MM.1S (cell line): ENCODE measurements at regions not wholly inside any gene's neighbourhood (a gene's known extent, or its start where the extent isn't known, plus 50 kb on each side); places are given as distances from the start of the nearest gene placed in this dataset.

Source experiments
- DNase-seq: peaks from one replicate; pipeline ENCODE4 v3.0.0-alpha.2; 2015
- H2AFZ ChIP-seq: fragments of 300-600 bp; sonication (generic); 2 replicates; pipeline ENCODE4 v1.6.0; 2016; ENCODE audit warnings: antibody characterized with exemption, low read length
- H3F3A ChIP-seq: fragments of 300-600 bp; sonication (generic); 2 replicates; pipeline ENCODE4 v1.6.1; 2016; ENCODE audit warnings: mild to moderate bottlenecking, antibody characterized with exemption, low read length, moderate library complexity, mixed read lengths; ENCODE audit not compliant: insufficient read depth
- H3K27ac ChIP-seq: fragments of 300-600 bp; sonication (generic); 2 replicates; pipeline ENCODE4 v1.5.1; 2016; ENCODE audit warnings: mild to moderate bottlenecking, low read length
- H3K27me3 ChIP-seq: fragments of 300-600 bp; sonication (generic); replicated peaks from 2 replicates; pipeline ENCODE4 v1.6.0; 2016; ENCODE audit warnings: low read length; ENCODE audit not compliant: insufficient read depth
- H3K36me3 ChIP-seq: fragments of 300-600 bp; sonication (generic); replicated peaks from 2 replicates; pipeline ENCODE4 v1.6.1; 2016; ENCODE audit warnings: mild to moderate bottlenecking, low read length, mixed read lengths; ENCODE audit not compliant: insufficient read depth
- H3K4me1 ChIP-seq: fragments of 300-600 bp; sonication (generic); 2 replicates; pipeline ENCODE4 v1.6.1; 2016; ENCODE audit warnings: low read length, mixed read lengths
- H3K4me2 ChIP-seq: fragments of 300-600 bp; sonication (generic); 2 replicates; pipeline ENCODE4 v1.6.0; 2016; ENCODE audit warnings: low read depth, low read length
- H3K4me3 ChIP-seq: fragments of 300-600 bp; sonication (generic); 2 replicates; pipeline ENCODE4 v1.5.1; 2016; ENCODE audit warnings: low read length, mixed read lengths
- H3K79me2 ChIP-seq: fragments of 300-600 bp; sonication (generic); 2 replicates; pipeline ENCODE4 v1.6.1; 2016; ENCODE audit warnings: mixed run types, low read length, mixed read lengths
- H3K9ac ChIP-seq: fragments of 300-600 bp; sonication (generic); 2 replicates; pipeline ENCODE4 v1.6.1; 2016; ENCODE audit warnings: low read length, mixed read lengths
- H3K9me2 ChIP-seq: fragments of 300-600 bp; sonication (generic); replicated peaks from 2 replicates; pipeline ENCODE4 v1.6.1; 2016; ENCODE audit warnings: mild to moderate bottlenecking, low read length, mixed read lengths; ENCODE audit not compliant: insufficient read depth
- H3K9me3 ChIP-seq: fragments of 300-600 bp; sonication (generic); replicated peaks from 2 replicates; pipeline ENCODE4 v1.6.1; 2016; ENCODE audit warnings: mild to moderate bottlenecking, low read length, mixed read lengths; ENCODE audit not compliant: insufficient read depth
- H4K20me1 ChIP-seq: fragments of 300-600 bp; sonication (generic); 2 replicates; pipeline ENCODE4 v1.6.1; 2016; ENCODE audit warnings: mild to moderate bottlenecking, low read length, moderate library complexity, mixed read lengths; ENCODE audit not compliant: insufficient read depth
- EZH2 ChIP-seq: fragments of 300-600 bp; sonication (generic); optimal IDR thresholded peaks from 2 replicates; pipeline ENCODE3; 2017; ENCODE audit warnings: low read depth, mild to moderate bottlenecking, antibody characterized with exemption, low read length, mixed read lengths
- EZH2phosphoT487 ChIP-seq: fragments of 300-600 bp; sonication (generic); IDR thresholded peaks from 2 replicates; pipeline ENCODE4 v1.6.1; 2018; ENCODE audit warnings: antibody characterized with exemption, low read length
- TF ChIP-seq, protein P1 (sequence below): fragments of 300-600 bp; sonication (generic); IDR thresholded peaks from 2 replicates; pipeline ENCODE4 v1.5.1; 2016; ENCODE audit warnings: antibody characterized with exemption, low read length, mixed read lengths

DNA sequence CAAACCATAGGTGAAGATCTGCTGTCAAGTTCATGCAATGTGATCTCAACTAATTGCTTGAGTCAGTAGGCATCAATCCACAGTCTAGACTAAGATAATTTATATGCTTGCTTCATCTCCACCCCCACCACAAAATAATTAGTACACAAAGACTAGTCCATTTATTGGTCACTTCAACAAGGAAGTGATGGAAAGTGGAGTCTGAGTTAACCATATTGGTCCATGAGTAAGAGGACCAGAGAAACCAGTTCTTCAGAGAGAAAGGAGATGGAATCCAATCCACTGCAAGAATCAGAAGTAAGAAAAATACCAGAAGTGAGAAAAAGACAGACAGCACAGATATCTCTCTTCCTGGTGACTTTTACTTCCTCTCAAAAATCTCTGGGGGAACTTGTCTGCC lies 366.5 kb downstream of the CHSY3 start:
- no peaks in the 10 kb centered on the region for H3K4me1 ChIP-seq
- H3K36me3 ChIP-seq: no peaks in the 10 kb centered on the region
- no peaks in the 10 kb centered on the region for H3K9me2 ChIP-seq
- no peak overlapping the region for H3K27ac ChIP-seq
- no peak overlapping the region for H3K4me3 ChIP-seq
- no peaks in the 10 kb centered on the region for H3K9me3 ChIP-seq
- no peak overlapping the region for H2AFZ ChIP-seq
- no peaks in the 10 kb centered on the region for H3K27me3 ChIP-seq
- no peak overlapping the region for H3K9ac ChIP-seq
- TF ChIP-seq, protein P1, sequence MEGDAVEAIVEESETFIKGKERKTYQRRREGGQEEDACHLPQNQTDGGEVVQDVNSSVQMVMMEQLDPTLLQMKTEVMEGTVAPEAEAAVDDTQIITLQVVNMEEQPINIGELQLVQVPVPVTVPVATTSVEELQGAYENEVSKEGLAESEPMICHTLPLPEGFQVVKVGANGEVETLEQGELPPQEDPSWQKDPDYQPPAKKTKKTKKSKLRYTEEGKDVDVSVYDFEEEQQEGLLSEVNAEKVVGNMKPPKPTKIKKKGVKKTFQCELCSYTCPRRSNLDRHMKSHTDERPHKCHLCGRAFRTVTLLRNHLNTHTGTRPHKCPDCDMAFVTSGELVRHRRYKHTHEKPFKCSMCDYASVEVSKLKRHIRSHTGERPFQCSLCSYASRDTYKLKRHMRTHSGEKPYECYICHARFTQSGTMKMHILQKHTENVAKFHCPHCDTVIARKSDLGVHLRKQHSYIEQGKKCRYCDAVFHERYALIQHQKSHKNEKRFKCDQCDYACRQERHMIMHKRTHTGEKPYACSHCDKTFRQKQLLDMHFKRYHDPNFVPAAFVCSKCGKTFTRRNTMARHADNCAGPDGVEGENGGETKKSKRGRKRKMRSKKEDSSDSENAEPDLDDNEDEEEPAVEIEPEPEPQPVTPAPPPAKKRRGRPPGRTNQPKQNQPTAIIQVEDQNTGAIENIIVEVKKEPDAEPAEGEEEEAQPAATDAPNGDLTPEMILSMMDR: no peak
- TF ChIP-seq EZH2phosphoT487 (no peak), EZH2 (no peak)
- H3F3A ChIP-seq: no peaks in the 10 kb centered on the region
- no peak overlapping the region for H3K4me2 ChIP-seq
- no peaks in the 10 kb centered on the region for H3K79me2 ChIP-seq
- DNase-seq: no peak
- H4K20me1 ChIP-seq: no peaks in the 10 kb centered on the region

DNA sequence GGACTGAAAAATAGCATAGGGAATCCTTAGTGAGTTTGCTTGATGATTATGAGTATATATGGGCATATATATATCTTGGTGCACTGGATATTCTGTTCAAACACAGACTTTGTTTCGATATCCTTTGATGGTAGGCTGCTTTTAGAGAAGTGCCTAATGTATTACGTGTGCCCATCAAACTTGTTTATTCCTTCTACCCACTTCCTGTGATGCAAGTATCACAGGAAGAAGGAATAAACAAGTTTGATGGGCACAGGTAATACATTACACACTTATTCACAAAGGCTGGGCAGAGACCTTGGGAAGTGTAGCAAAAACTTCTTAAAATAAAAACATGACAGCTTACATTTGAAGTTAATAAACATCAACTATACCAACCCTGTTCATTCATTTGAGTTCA lies 364.2 kb downstream of the CHSY3 start:
- no peak for DNase-seq
- no peaks in the 10 kb centered on the region for H3K9me2 ChIP-seq
- H3K4me2 ChIP-seq: no peak overlapping the region
- no peak overlapping the region for H3K27ac ChIP-seq
- H2AFZ ChIP-seq: no peak overlapping the region
- no peak for TF ChIP-seq EZH2
- TF ChIP-seq EZH2phosphoT487: no peak
- TF ChIP-seq, protein P1: no peak
- H3K9me3 ChIP-seq: no peaks in the 10 kb centered on the region
- no peaks in the 10 kb centered on the region for H3K79me2 ChIP-seq
- no peak overlapping the region for H3K4me3 ChIP-seq
- no peaks in the 10 kb centered on the region for H3K4me1 ChIP-seq
- H3K9ac ChIP-seq: no peak overlapping the region
- H3K27me3 ChIP-seq: no peaks in the 10 kb centered on the region
- H3K36me3 ChIP-seq: no peaks in the 10 kb centered on the region
- H4K20me1 ChIP-seq: no peaks in the 10 kb centered on the region
- no peaks in the 10 kb centered on the region for H3F3A ChIP-seq

DNA sequence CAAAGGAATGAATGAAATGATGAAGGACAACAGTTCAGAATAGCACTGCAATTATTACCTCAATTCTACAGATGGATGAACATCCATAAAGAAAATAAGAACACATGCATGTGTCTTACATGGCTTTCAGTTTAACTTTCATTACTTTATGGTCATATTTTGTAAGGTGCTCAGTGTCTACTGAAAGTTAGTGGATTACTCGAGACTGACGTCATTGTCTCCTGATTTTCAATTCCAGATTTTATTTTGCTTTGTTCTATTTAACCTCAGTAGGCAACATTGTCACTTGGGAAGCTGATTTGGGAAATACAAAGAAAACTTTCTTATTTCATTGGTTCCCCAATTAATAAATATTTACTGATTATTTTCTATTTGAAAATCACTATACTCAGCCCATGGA lies 363.7 kb downstream of the CHSY3 start:
- Histone ChIP-seq H3K9me3 (no peaks in the 10 kb centered on the region), H3K4me1 (no peaks in the 10 kb centered on the region), H3K27me3 (no peaks in the 10 kb centered on the region), H4K20me1 (no peaks in the 10 kb centered on the region), H3K79me2 (no peaks in the 10 kb centered on the region), H3K4me3 (no peak overlapping the region), H3K36me3 (no peaks in the 10 kb centered on the region), H2AFZ (no peak overlapping the region), H3K27ac (no peak overlapping the region), H3K9ac (no peak overlapping the region), H3K9me2 (no peaks in the 10 kb centered on the region), H3F3A (no peaks in the 10 kb centered on the region), H3K4me2 (no peak overlapping the region)
- TF ChIP-seq EZH2 (no peak), EZH2phosphoT487 (no peak)
- TF ChIP-seq, protein P1: no peak
- DNase-seq: no peak
